ENCODE measurements at regions not wholly inside any gene's neighbourhood (a gene's known extent, or its start where the extent isn't known, plus 50 kb on each side); places are given as distances from the start of the nearest gene placed in this dataset.

GRCh38 chr4:10354225-10354624, 103.0 kb downstream of the ZNF518B start:
- TF ChIP-seq EZH2 (optimal IDR thresholded peaks at IDR 0.05; ENCODE audit: low read depth, low read length): no peak
- no peak for TF ChIP-seq CTCF (IDR thresholded peaks at IDR 0.05; ENCODE audit: low read length)
- no peak for TF ChIP-seq EZH2phosphoT487 (IDR thresholded peaks at IDR 0.05; ENCODE audit: low read length)
